AG10803 (cell line): ENCODE measurements at regions not wholly inside any gene's neighbourhood (a gene's known extent, or its start where the extent isn't known, plus 50 kb on each side); places are given as distances from the start of the nearest gene placed in this dataset.

Source experiments
- DNase-seq: peaks from one replicate; pipeline ENCODE4 v3.0.0; 2010; ENCODE audit warnings: low read depth
- H3K4me3 ChIP-seq: 2 replicates; pipeline ENCODE4 v1.5.1; 2011; ENCODE audit warnings: mild to moderate bottlenecking, low read length, control low read depth
- CTCF ChIP-seq: conservative IDR thresholded peaks from 2 replicates; pipeline ENCODE4 v1.5.1; 2011; ENCODE audit warnings: mild to moderate bottlenecking, low read length, control low read depth, inconsistent platforms

- H3K4me3 ChIP-seq, result no peak overlapping the region
- no peak for DNase-seq
- TF ChIP-seq CTCF, result no peak
Measured at GRCh38 chr4:62274782-62275181, 1074.7 kb downstream of the ADGRL3 start.

DNA sequence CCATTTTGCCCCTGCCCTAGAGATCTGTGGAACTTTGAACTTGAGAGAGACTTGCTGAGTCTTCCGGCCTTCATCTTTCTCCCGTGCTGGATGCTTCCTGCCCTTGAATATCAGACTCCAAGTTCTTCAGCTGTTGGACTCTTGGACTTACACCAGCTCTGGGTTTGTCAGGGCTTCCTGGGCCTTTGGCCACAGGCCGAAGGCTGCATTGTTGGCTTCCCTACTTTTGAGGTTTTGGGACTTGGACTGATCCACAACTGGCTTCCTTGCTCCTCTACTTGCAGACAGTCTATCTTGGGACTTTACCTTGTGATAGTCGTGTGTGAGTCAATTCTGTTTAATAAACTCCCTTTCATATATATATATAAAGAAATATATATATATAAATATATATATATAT is 1071.0 kb downstream of the ADGRL3 start:
- no peak overlapping the region for H3K4me3 ChIP-seq
- no peak for TF ChIP-seq CTCF
- DNase-seq, result no peak

GRCh38 chr4:62269918-62270317 is 1069.8 kb downstream of the ADGRL3 start:
- no peak for TF ChIP-seq CTCF
- H3K4me3 ChIP-seq, result no peak overlapping the region
- no peak for DNase-seq

DNA sequence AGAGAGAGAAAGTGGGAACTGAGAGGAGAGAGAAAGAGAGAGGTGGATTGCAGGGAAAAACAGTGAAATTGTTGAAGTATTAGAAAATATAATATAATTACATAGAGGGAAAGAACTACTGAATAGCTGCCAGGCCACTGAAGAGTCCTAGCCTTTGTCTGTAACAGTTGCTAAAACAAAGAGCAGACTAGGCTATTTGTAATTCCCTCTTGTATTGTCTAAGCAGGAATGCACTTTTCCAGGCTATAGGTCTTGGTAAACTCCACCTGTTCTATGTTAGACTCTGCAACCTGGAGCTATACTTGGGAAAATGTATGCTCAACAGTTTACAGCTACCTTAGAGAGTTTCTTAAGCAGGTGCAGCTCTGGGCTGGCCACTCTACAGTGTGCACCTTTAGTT is 1063.3 kb downstream of the ADGRL3 start:
- no peak for TF ChIP-seq CTCF
- no peak for DNase-seq

GRCh38 chr4:62262676-62263075 is 1062.5 kb downstream of the ADGRL3 start:
- no peak overlapping the region for H3K4me3 ChIP-seq
- no peak for DNase-seq
- no peak for TF ChIP-seq CTCF

More for the DNA sequence above, 1063.3 kb downstream of the ADGRL3 start:
- no peak overlapping the region for H3K4me3 ChIP-seq

GRCh38 chr4:62260254-62260653 is 1060.1 kb downstream of the ADGRL3 start:
- DNase-seq, result no peak
- H3K4me3 ChIP-seq, result no peak overlapping the region
- no peak for TF ChIP-seq CTCF

DNA sequence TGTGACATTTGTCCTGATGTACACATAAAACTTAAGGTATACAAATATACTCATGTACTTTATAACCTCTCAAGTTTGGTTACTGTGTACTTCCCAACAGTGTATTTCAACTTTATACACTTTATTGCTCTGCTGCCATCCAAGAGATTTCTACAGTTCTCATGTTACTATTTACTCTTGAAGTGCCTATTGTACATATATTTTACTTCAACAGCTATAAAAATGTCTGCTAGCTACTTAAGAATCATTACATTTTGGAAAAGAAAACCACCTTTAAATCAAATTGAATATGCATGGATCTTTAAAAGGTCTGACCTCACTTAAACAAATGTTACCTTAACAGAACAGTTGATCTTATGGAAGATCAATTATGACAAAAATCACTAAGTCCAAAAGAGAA is 1056.4 kb downstream of the ADGRL3 start:
- no peak overlapping the region for H3K4me3 ChIP-seq
- DNase-seq, result no peak
- no peak for TF ChIP-seq CTCF
